ENCODE measurements at regions not wholly inside any gene's neighbourhood (a gene's known extent, or its start where the extent isn't known, plus 50 kb on each side); places are given as distances from the start of the nearest gene placed in this dataset.

DNA sequence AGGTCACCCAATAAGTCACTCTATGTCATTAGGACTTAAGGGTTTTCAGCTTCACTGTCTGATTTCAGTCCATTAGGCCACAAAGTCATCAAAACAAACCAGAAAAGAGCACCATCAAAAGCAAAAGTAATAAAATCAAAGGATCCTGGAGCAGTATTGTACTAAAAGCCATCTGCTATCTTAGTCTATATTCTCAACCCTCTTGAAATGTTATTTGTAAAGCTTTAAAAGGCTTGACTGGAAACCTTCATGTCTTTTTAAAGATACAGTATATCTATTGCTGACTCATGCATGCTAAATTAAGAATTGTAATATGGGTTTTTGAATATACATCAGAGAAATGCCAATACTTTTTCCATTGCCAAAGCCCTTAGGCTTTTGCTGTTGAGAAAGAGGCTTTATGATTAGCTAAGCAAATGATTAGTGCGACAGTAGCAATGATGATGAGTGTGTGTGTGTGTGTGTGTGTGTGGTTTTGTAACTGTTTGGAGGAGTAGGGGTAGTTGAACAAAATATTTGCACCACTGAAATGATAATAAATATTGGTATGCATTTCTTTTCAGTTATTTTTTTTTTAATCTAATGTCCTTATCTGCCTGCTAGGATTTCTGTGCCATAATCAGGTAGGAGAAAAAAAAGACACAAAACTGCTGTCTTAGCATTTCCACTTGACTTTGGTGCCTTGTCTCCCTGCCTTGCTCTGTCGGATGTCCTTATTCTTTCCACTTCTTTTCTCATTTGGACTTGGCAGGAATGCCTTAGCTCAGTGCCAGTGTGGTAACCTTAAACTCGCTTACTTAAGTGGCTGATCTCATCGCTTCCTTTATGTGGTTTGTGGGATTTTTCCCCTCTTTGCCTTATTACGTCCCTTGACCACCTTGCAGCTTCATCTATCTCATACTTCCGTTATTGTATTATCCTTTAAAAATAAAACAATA lies 119.7 kb downstream of the PCDH7 start:
- Mint-ChIP-seq H3K4me1 (ENCODE audit: low read depth, unreplicated experiment) (no peaks in the 10 kb centered on the region), H3K4me3 (ENCODE audit: low read depth, unreplicated experiment) (no peak overlapping the region), H3K27me3 (ENCODE audit: unreplicated experiment) (no peaks in the 10 kb centered on the region), H3K27ac (ENCODE audit: unreplicated experiment) (no peak overlapping the region), H3K36me3 (ENCODE audit: insufficient read depth, unreplicated experiment) (no peaks in the 10 kb centered on the region), H3K9me3 (ENCODE audit: low read depth, unreplicated experiment) (no peaks in the 10 kb centered on the region)
- TF ChIP-seq, protein P1, sequence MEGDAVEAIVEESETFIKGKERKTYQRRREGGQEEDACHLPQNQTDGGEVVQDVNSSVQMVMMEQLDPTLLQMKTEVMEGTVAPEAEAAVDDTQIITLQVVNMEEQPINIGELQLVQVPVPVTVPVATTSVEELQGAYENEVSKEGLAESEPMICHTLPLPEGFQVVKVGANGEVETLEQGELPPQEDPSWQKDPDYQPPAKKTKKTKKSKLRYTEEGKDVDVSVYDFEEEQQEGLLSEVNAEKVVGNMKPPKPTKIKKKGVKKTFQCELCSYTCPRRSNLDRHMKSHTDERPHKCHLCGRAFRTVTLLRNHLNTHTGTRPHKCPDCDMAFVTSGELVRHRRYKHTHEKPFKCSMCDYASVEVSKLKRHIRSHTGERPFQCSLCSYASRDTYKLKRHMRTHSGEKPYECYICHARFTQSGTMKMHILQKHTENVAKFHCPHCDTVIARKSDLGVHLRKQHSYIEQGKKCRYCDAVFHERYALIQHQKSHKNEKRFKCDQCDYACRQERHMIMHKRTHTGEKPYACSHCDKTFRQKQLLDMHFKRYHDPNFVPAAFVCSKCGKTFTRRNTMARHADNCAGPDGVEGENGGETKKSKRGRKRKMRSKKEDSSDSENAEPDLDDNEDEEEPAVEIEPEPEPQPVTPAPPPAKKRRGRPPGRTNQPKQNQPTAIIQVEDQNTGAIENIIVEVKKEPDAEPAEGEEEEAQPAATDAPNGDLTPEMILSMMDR (IDR thresholded peaks at IDR 0.05; ENCODE audit: unreplicated experiment), result no peak
- DNase-seq, result no peak
- CTCF ChIA-PET, result no interaction called here
- BruUV-seq (replicated peaks), result no TSS peak
- intact Hi-C loops (cut with micrococcal nuclease; ENCODE audit: unreplicated experiment), result no loop called here

DNA sequence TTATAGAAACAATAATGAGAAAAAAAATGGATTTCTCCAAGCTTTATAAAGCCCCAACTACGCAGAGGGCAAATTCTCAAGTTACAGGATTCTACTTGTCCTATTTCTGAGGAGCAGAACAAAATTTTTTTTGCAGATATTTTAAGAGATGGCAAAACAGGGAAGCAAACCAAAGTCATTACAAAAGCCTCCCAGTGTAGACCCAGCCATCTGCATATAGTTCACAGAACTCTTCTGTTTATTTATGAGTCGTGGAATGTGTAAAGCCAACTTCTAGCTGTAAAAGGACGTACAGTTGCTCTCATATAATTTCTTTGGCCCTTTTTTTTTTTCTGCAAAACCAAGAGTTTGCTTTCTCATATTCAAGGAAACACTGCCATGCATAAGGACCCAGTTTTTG lies 120.4 kb downstream of the PCDH7 start:
- no TSS peak for BruUV-seq (replicated peaks)
- no peak for DNase-seq
- H3K4me1 Mint-ChIP-seq (ENCODE audit: low read depth, unreplicated experiment), result no peaks in the 10 kb centered on the region
- H3K27me3 Mint-ChIP-seq (ENCODE audit: unreplicated experiment), result no peaks in the 10 kb centered on the region
- no peaks in the 10 kb centered on the region for H3K9me3 Mint-ChIP-seq (ENCODE audit: low read depth, unreplicated experiment)
- TF ChIP-seq, protein P1 (IDR thresholded peaks at IDR 0.05; ENCODE audit: unreplicated experiment), result no peak
- H3K4me3 Mint-ChIP-seq (ENCODE audit: low read depth, unreplicated experiment), result no peak overlapping the region
- CTCF ChIA-PET, result no interaction called here
- intact Hi-C loops (cut with micrococcal nuclease; ENCODE audit: unreplicated experiment), result no loop called here
- no peaks in the 10 kb centered on the region for H3K36me3 Mint-ChIP-seq (ENCODE audit: insufficient read depth, unreplicated experiment)
- no peak overlapping the region for H3K27ac Mint-ChIP-seq (ENCODE audit: unreplicated experiment)

DNA sequence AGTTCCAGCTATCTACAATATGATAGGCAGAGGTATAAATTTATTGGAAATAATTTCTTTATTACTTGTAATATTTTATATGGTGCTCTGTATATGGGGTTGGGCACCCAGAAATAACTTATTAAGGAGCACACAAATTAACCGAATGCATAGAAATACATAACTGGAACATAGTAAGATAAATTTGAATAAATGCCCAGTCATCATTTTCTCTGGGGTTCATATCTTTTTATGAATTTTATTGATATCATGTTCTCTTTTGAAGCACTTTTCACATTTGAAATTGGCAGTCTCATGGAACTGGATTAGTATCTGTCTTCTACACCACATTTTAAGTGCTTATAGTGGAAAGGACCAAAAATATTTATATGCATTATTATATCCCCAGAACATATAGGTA lies 122.0 kb downstream of the PCDH7 start:
- Mint-ChIP-seq H3K27me3 (ENCODE audit: unreplicated experiment) (no peaks in the 10 kb centered on the region), H3K27ac (ENCODE audit: unreplicated experiment) (no peak overlapping the region), H3K4me3 (ENCODE audit: low read depth, unreplicated experiment) (no peak overlapping the region), H3K9me3 (ENCODE audit: low read depth, unreplicated experiment) (no peaks in the 10 kb centered on the region), H3K4me1 (ENCODE audit: low read depth, unreplicated experiment) (no peaks in the 10 kb centered on the region), H3K36me3 (ENCODE audit: insufficient read depth, unreplicated experiment) (no peaks in the 10 kb centered on the region)
- TF ChIP-seq, protein P1 (IDR thresholded peaks at IDR 0.05; ENCODE audit: unreplicated experiment), result no peak
- CTCF ChIA-PET, result no interaction called here
- intact Hi-C loops (cut with micrococcal nuclease; ENCODE audit: unreplicated experiment), result no loop called here
- BruUV-seq (replicated peaks), result no TSS peak
- DNase-seq, result no peak

DNA sequence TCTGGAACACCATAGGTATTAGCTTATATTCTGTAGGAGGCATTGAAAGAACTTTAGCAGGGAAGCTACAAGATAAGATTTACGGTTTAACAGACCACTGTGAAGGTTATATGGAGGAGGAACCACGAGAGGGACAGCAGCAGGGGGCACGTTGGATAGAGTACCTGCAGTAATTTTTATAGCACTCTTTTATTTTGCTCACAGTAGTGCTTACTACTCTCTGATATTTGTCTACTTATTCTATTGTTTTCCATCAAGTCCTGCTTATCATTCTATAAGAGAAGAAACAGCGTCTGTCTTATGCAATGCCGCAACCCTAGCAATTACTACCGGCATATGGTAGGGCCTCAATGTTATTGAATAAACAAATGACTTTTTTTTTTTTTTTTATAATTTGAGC lies 122.5 kb downstream of the PCDH7 start:
- Mint-ChIP-seq H3K4me1 (ENCODE audit: low read depth, unreplicated experiment) (no peaks in the 10 kb centered on the region), H3K27ac (ENCODE audit: unreplicated experiment) (no peak overlapping the region), H3K4me3 (ENCODE audit: low read depth, unreplicated experiment) (no peak overlapping the region), H3K9me3 (ENCODE audit: low read depth, unreplicated experiment) (no peaks in the 10 kb centered on the region), H3K36me3 (ENCODE audit: insufficient read depth, unreplicated experiment) (no peaks in the 10 kb centered on the region), H3K27me3 (ENCODE audit: unreplicated experiment) (no peaks in the 10 kb centered on the region)
- intact Hi-C loops (cut with micrococcal nuclease; ENCODE audit: unreplicated experiment), result no loop called here
- BruUV-seq (replicated peaks), result no TSS peak
- CTCF ChIA-PET, result no interaction called here
- TF ChIP-seq, protein P1 (IDR thresholded peaks at IDR 0.05; ENCODE audit: unreplicated experiment), result no peak
- no peak for DNase-seq

Measured in Calu3 (cell line).